ENCODE measurements at regions not wholly inside any gene's neighbourhood (a gene's known extent, or its start where the extent isn't known, plus 50 kb on each side); places are given as distances from the start of the nearest gene placed in this dataset.

- no peaks in the 10 kb centered on the region for H3K4me1 ChIP-seq (ENCODE audit: control insufficient read depth, insufficient read depth, low read length)
- no peak overlapping the region for H3K27ac ChIP-seq (ENCODE audit: extremely low read depth, low read depth, low read length)
- no peaks in the 10 kb centered on the region for H3K36me3 ChIP-seq (ENCODE audit: control insufficient read depth in 2 of 2, insufficient read depth in 1 of 2, low read length in 2 of 2)
- ChIA-PET CTCF (no interaction called here), POLR2A (no interaction called here)
- no peak overlapping the region for H3K4me3 ChIP-seq (ENCODE audit: low read depth, low read length)
- no peaks in the 10 kb centered on the region for H3K9me3 ChIP-seq (ENCODE audit: control insufficient read depth, insufficient read depth, low read depth, low read length)
- TF ChIP-seq ZNF114 (tag by site-specific recombination; IDR thresholded peaks at IDR 0.05), result no peak
- no peak for TF ChIP-seq ZBTB49 (tag by site-specific recombination; IDR thresholded peaks at IDR 0.05; ENCODE audit: low read depth)
- no peak for TF ChIP-seq ZNF555 (tag by site-specific recombination; conservative IDR thresholded peaks at IDR 0.05)
- no peak for TF ChIP-seq BCL6B (tag by site-specific recombination; IDR thresholded peaks at IDR 0.05)
- no peak for TF ChIP-seq ZEB2 (tag by site-specific recombination; IDR thresholded peaks at IDR 0.05)
- TF ChIP-seq ZNF311 (tag by site-specific recombination; IDR thresholded peaks at IDR 0.05; ENCODE audit: borderline replicate concordance), result no peak
- TF ChIP-seq ZNF146 (tag by site-specific recombination; IDR thresholded peaks at IDR 0.05), result no peak
These were observed 172.7 kb downstream of the PTPN11 start for GRCh38 chr12:112591488-112591887.

- H3K4me3 ChIP-seq (ENCODE audit: low read depth, low read length), result no peak overlapping the region
- no peaks in the 10 kb centered on the region for H3K36me3 ChIP-seq (ENCODE audit: control insufficient read depth in 2 of 2, insufficient read depth in 1 of 2, low read length in 2 of 2)
- H3K9me3 ChIP-seq (ENCODE audit: control insufficient read depth, insufficient read depth, low read depth, low read length), result no peaks in the 10 kb centered on the region
- no peaks in the 10 kb centered on the region for H3K4me1 ChIP-seq (ENCODE audit: control insufficient read depth, insufficient read depth, low read length)
- H3K27ac ChIP-seq (ENCODE audit: extremely low read depth, low read depth, low read length), result no peak overlapping the region
- CTCF ChIA-PET, result interaction anchor here (0.8 kb wide), 1 partner anchor 56 kb away, joined by 3 read pairs; no protein-coding TSS in a partner anchor
- POLR2A ChIA-PET, result no interaction called here
- no peak for TF ChIP-seq ZNF221 (tag by site-specific recombination; IDR thresholded peaks at IDR 0.05; ENCODE audit: borderline replicate concordance)
- TF ChIP-seq ZNF335 (tag by site-specific recombination; conservative IDR thresholded peaks at IDR 0.05), result no peak
- TF ChIP-seq ZNF146 (tag by site-specific recombination; IDR thresholded peaks at IDR 0.05), result no peak
- no peak for TF ChIP-seq ZFP3 (tag by site-specific recombination; IDR thresholded peaks at IDR 0.05; ENCODE audit: low read depth)
- no peak for TF ChIP-seq SP2 (tag by site-specific recombination; IDR thresholded peaks at IDR 0.05)
- no peak for TF ChIP-seq ZBTB44 (tag by site-specific recombination; IDR thresholded peaks at IDR 0.05)
- TF ChIP-seq ZNF157 (tag by site-specific recombination; IDR thresholded peaks at IDR 0.05), result no peak
- TF ChIP-seq GLIS1 (tag by site-specific recombination; IDR thresholded peaks at IDR 0.05), result no peak
- no peak for TF ChIP-seq HIC1 (tag by site-specific recombination; IDR thresholded peaks at IDR 0.05)
- no peak for TF ChIP-seq ZNF707 (tag by site-specific recombination; IDR thresholded peaks at IDR 0.05)
- no peak for TF ChIP-seq TRIM28 (IDR thresholded peaks at IDR 0.05; ENCODE audit: borderline replicate concordance, low read length)
These were observed 176.7 kb downstream of the PTPN11 start for GRCh38 chr12:112595410-112595809.

Data from HEK293 (cell line).